ENCODE measurements at regions not wholly inside any gene's neighbourhood (a gene's known extent, or its start where the extent isn't known, plus 50 kb on each side); places are given as distances from the start of the nearest gene placed in this dataset.

DNA sequence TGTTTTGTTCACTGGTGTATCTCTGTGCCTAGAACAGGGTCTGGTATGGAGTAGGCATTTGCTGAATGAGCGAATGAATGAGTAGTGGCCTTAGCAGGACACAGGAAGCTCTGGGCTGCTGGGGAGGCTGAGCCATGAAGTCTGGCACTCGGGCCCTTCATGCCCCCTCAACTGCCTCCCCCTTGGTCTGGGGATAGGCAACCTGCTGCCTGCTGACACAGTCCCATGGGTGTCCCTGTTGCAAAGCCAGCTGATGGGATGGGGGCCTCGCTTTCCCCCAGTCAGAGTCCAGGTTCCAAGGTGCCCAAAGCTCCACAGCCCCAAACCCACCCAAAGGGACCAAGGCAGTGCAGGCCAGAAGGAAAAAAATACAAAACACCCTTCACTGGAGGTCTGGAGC is 107.0 kb upstream of the CASZ1 start:
- H3K9me3 ChIP-seq (ENCODE audit: control insufficient read depth, low read length) = no peaks in the 10 kb centered on the region
- Mint-ChIP-seq H3K4me3 (no peak overlapping the region), H3K4me1 (peaks cover 20% of the 10 kb centered on the region), H3K27me3 (ENCODE audit: insufficient read depth) (peaks cover 32% of the 10 kb centered on the region), H3K36me3 (ENCODE audit: low read depth) (no peaks in the 10 kb centered on the region), H3K9me3 (no peaks in the 10 kb centered on the region), H3K27ac (no peak overlapping the region)
- no peak overlapping the region for H3K27ac ChIP-seq (ENCODE audit: low read depth, low read length)
- TF ChIP-seq, protein P1, sequence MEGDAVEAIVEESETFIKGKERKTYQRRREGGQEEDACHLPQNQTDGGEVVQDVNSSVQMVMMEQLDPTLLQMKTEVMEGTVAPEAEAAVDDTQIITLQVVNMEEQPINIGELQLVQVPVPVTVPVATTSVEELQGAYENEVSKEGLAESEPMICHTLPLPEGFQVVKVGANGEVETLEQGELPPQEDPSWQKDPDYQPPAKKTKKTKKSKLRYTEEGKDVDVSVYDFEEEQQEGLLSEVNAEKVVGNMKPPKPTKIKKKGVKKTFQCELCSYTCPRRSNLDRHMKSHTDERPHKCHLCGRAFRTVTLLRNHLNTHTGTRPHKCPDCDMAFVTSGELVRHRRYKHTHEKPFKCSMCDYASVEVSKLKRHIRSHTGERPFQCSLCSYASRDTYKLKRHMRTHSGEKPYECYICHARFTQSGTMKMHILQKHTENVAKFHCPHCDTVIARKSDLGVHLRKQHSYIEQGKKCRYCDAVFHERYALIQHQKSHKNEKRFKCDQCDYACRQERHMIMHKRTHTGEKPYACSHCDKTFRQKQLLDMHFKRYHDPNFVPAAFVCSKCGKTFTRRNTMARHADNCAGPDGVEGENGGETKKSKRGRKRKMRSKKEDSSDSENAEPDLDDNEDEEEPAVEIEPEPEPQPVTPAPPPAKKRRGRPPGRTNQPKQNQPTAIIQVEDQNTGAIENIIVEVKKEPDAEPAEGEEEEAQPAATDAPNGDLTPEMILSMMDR (conservative IDR thresholded peaks at IDR 0.05) = no peak
- H3K36me3 ChIP-seq (ENCODE audit: control insufficient read depth, insufficient read depth, low read length) = no peaks in the 10 kb centered on the region
- DNase-seq = no peak
- peaks cover 2% of the 10 kb centered on the region for H3K4me1 ChIP-seq (ENCODE audit: control insufficient read depth, insufficient read depth, low read length)
- H3K9ac ChIP-seq (ENCODE audit: extremely low read depth, low read length, poor library complexity, severe bottlenecking) = no peak overlapping the region
- no peaks in the 10 kb centered on the region for H3K27me3 ChIP-seq (ENCODE audit: control insufficient read depth, insufficient read depth, low read length, poor library complexity, severe bottlenecking)
- H3K4me3 ChIP-seq (ENCODE audit: low read length) = no peak overlapping the region
- WGBS, 2 experiments (ENCODE audit: insufficient coverage in 1 of 2, insufficient read length in 1 of 2) = 87 to 89% methylated on average over 1 to 3 of the region's 3 CpGs

DNA sequence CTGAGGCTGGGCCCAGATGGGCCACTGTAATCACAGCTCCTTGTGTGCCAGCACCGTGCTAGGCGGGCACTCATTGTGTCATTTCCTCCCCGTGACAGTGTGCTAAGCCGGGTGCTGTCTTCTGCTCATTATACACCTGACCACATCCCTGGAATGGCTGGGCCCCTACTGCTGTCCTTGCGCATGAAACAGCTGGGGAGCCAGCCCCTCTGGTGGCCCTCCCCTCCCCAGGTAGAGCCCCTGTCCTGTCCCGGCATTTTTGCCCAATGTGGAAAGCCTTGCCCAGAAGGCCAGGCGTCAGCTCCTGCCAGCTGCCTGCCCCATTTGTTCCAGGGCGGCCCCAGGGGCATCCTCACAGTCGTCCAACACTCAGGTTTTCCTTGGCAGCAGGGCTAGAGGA is 107.4 kb upstream of the CASZ1 start:
- Mint-ChIP-seq H3K36me3 (ENCODE audit: low read depth) (no peaks in the 10 kb centered on the region), H3K4me1 (peaks cover 22% of the 10 kb centered on the region), H3K27me3 (ENCODE audit: insufficient read depth) (peaks cover 32% of the 10 kb centered on the region)

DNA sequence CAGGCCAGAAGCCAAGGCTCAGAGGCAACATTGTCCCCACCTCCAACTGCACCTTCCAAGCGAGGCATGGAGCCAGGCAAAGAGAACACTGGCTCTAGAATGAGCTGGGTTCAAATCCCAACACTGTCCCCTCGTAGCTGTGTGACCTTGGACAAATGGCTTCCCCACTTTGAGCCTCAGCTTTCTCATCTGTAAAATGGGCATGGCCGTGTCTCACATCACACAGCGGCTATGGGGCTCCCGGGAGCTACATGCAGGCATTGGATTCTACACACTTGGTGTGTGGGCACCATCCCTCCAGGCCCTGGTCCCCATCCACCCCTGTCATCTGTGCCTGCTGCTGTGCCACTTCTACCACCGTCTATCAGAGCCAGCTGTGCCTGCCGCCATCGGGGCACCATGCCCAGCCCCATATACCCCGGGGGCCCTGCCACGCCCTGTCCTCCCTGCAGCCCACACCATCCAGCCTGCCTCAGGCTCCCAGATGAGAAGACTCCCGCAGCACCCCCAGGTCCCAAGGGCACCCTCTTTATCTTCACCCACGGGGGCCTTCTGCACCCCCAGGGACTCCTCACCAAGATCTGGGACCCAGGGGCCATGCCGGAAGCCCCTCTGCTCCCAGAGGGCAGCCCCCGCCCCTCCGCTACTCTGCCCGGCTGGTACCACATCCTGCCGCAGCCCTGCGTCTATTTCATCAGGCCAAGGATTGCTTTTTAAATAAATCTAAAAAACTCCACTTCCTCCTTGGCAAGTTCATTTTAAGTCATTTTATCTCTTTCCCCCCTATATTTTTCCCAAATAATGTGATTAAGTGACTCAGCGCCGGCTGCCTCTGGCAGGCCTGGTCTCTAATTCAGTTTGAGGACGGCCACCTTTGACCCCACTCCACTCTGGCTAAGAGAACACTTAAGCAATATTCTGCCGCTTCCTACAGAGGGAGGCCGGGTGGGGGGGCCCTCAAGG is 107.8 kb upstream of the TARDBP start:
- H3K27ac ChIP-seq (ENCODE audit: low read depth, low read length) = no peak overlapping the region
- no peaks in the 10 kb centered on the region for H3K9me3 ChIP-seq (ENCODE audit: control insufficient read depth, low read length)
- H3K27me3 ChIP-seq (ENCODE audit: control insufficient read depth, insufficient read depth, low read length, poor library complexity, severe bottlenecking) = no peaks in the 10 kb centered on the region
- peaks cover 19% of the 10 kb centered on the region for H3K4me1 Mint-ChIP-seq
- no peaks in the 10 kb centered on the region for H3K36me3 ChIP-seq (ENCODE audit: control insufficient read depth, insufficient read depth, low read length)
- H3K9ac ChIP-seq (ENCODE audit: extremely low read depth, low read length, poor library complexity, severe bottlenecking) = no peak overlapping the region
- no peak overlapping the region for H3K27ac Mint-ChIP-seq
- TF ChIP-seq, protein P1 (conservative IDR thresholded peaks at IDR 0.05) = no peak
- H3K9me3 Mint-ChIP-seq = no peaks in the 10 kb centered on the region
- H3K27me3 Mint-ChIP-seq (ENCODE audit: insufficient read depth) = peaks cover 25% of the 10 kb centered on the region
- no peak overlapping the region for H3K4me3 ChIP-seq (ENCODE audit: low read length)
- no peaks in the 10 kb centered on the region for H3K36me3 Mint-ChIP-seq (ENCODE audit: low read depth)
- 91 to 96% methylated on average over 9 to 21 of the region's 23 CpGs for WGBS, 2 experiments (ENCODE audit: insufficient coverage in 1 of 2, insufficient read length in 1 of 2)
- H3K4me3 Mint-ChIP-seq = no peak overlapping the region
- peaks cover 2% of the 10 kb centered on the region for H3K4me1 ChIP-seq (ENCODE audit: control insufficient read depth, insufficient read depth, low read length)
- no peak for DNase-seq

More for the DNA sequence above, 107.4 kb upstream of the CASZ1 start:
- no peak overlapping the region for H3K27ac Mint-ChIP-seq
- TF ChIP-seq, protein P1 (conservative IDR thresholded peaks at IDR 0.05) = no peak
- H3K9me3 Mint-ChIP-seq = no peaks in the 10 kb centered on the region
- H3K4me3 Mint-ChIP-seq = no peak overlapping the region
- no peak overlapping the region for H3K27ac ChIP-seq (ENCODE audit: low read depth, low read length)
- WGBS, 2 experiments (ENCODE audit: insufficient coverage in 1 of 2, insufficient read length in 1 of 2) = 90 to 95% methylated on average over 8 to 9 of the region's 9 CpGs
- H3K36me3 ChIP-seq (ENCODE audit: control insufficient read depth, insufficient read depth, low read length) = no peaks in the 10 kb centered on the region
- H3K9me3 ChIP-seq (ENCODE audit: control insufficient read depth, low read length) = no peaks in the 10 kb centered on the region
- no peak overlapping the region for H3K9ac ChIP-seq (ENCODE audit: extremely low read depth, low read length, poor library complexity, severe bottlenecking)
- H3K4me3 ChIP-seq (ENCODE audit: low read length) = no peak overlapping the region
- H3K27me3 ChIP-seq (ENCODE audit: control insufficient read depth, insufficient read depth, low read length, poor library complexity, severe bottlenecking) = no peaks in the 10 kb centered on the region
- H3K4me1 ChIP-seq (ENCODE audit: control insufficient read depth, insufficient read depth, low read length) = peaks cover 2% of the 10 kb centered on the region
- no peak for DNase-seq

Data from endodermal cell (in vitro differentiated cells).